GM19324 (cell line): ENCODE measurements at regions not wholly inside any gene's neighbourhood (a gene's known extent, or its start where the extent isn't known, plus 50 kb on each side); places are given as distances from the start of the nearest gene placed in this dataset.
A peak's percentile ranks its signal among the peaks of the same experiment; 100 is the strongest.

ENCODE experiments used
- ATAC-seq: cut with Tn5 transposase; IDR thresholded peaks from one replicate; pipeline ENCODE4 v1.9.1; 2021; ENCODE audit warnings: mild to moderate bottlenecking, moderate library complexity; ENCODE audit not compliant: unreplicated experiment, low FRiP score

GRCh38 chr6:159487636-159488035 lies 205.4 kb downstream of the SOD2 start:
- ATAC-seq: no peak

- no peak for ATAC-seq
Observed at GRCh38 chr6:159483259-159483658, 209.8 kb downstream of the SOD2 start.

GRCh38 chr6:159481897-159482296 lies 211.1 kb downstream of the SOD2 start:
- ATAC-seq: no peak

- ATAC-seq: no peak
Observed at GRCh38 chr6:159480471-159480870, 212.6 kb downstream of the SOD2 start.

GRCh38 chr6:159479146-159479545 lies 213.9 kb downstream of the SOD2 start:
- ATAC-seq: no peak

GRCh38 chr6:159473475-159474263 lies 219.4 kb downstream of the SOD2 start:
- no peak for ATAC-seq

- no peak for ATAC-seq
Observed at GRCh38 chr6:159470397-159470796, 222.6 kb downstream of the SOD2 start.

- no peak for ATAC-seq
Observed at GRCh38 chr6:159469443-159469842, 223.6 kb downstream of the SOD2 start.

- ATAC-seq: no peak
Observed at GRCh38 chr6:159468994-159469393, 224.0 kb downstream of the SOD2 start.

GRCh38 chr6:159467473-159468041 lies 225.5 kb downstream of the SOD2 start:
- no peak for ATAC-seq

GRCh38 chr6:159466926-159467325 lies 226.1 kb downstream of the SOD2 start:
- ATAC-seq: no peak

- no peak for ATAC-seq
Observed at GRCh38 chr6:159464816-159465215, 228.2 kb downstream of the SOD2 start.

- ATAC-seq: no peak
Observed at GRCh38 chr6:159463119-159463829, 229.8 kb downstream of the SOD2 start.

GRCh38 chr6:159462431-159462830 lies 230.6 kb downstream of the SOD2 start:
- no peak for ATAC-seq

- peak; percentile 74 for ATAC-seq
Observed at GRCh38 chr6:159461998-159462397, 231.0 kb downstream of the SOD2 start.

GRCh38 chr6:159461266-159461665 lies 231.8 kb downstream of the SOD2 start:
- no peak for ATAC-seq

GRCh38 chr6:159460476-159460875 lies 232.6 kb downstream of the SOD2 start:
- no peak for ATAC-seq

GRCh38 chr6:159456349-159456748 lies 236.7 kb downstream of the SOD2 start:
- no peak for ATAC-seq

GRCh38 chr6:159455700-159456274 lies 237.3 kb downstream of the SOD2 start:
- no peak for ATAC-seq

- ATAC-seq: no peak
Observed at GRCh38 chr6:159450815-159451465, 242.1 kb downstream of the SOD2 start.

- no peak for ATAC-seq
Observed at GRCh38 chr6:159446340-159446739, 246.7 kb downstream of the SOD2 start.
